Lower lobe of right lung (tissue), 2 donors: ENCODE measurements at regions not wholly inside any gene's neighbourhood (a gene's known extent, or its start where the extent isn't known, plus 50 kb on each side); places are given as distances from the start of the nearest gene placed in this dataset.

Experiments used
- ATAC-seq, 2 donors: fragments of 200-7000 bp; cut with Tn5 transposase; one replicate each; pipeline ENCODE4 v1.9.1; 2020 to 2022; ENCODE audit warnings: mild to moderate bottlenecking in 2 of 2, moderate library complexity in 2 of 2
- DNase-seq: peaks from one replicate; pipeline ENCODE4 v3.0.0-alpha.2; 2020
- H3K27ac ChIP-seq: fragments of 200-600 bp; one replicate; pipeline ENCODE4 v1.8.0; 2022
- H3K27me3 ChIP-seq: fragments of 200-600 bp; one replicate; pipeline ENCODE4 v1.8.0; 2022; ENCODE audit warnings: low read depth
- H3K36me3 ChIP-seq: fragments of 200-600 bp; one replicate; pipeline ENCODE4 v1.8.0; 2022; ENCODE audit warnings: mild to moderate bottlenecking
- H3K4me1 ChIP-seq: fragments of 200-600 bp; one replicate; pipeline ENCODE4 v1.8.0; 2022
- H3K4me3 ChIP-seq: fragments of 200-600 bp; one replicate; pipeline ENCODE4 v1.8.0; 2022; ENCODE audit warnings: mild to moderate bottlenecking
- H3K9me3 ChIP-seq: fragments of 200-600 bp; one replicate; pipeline ENCODE4 v1.8.0; 2022
- CTCF ChIP-seq: fragments of 200-600 bp; IDR thresholded peaks from one replicate; pipeline ENCODE4 v1.8.0; 2022; ENCODE audit warnings: antibody characterized with exemption, mild to moderate bottlenecking
- intact Hi-C: fragments of 100-400 bp; cut with DNase I; formaldehyde crosslinking; loops from one replicate; pipeline ENCODE4 v1.11.0; 2022
- donor health status: DM: no; HTN: yes; CAD: no; lungs with severe emphysema.

- Histone ChIP-seq H3K4me1 (no peaks in the 10 kb centered on the region), H3K27me3 (no peaks in the 10 kb centered on the region), H3K36me3 (no peaks in the 10 kb centered on the region), H3K4me3 (peak overlapping the region; percentile 40), H3K27ac (no peak overlapping the region), H3K9me3 (no peaks in the 10 kb centered on the region)
- intact Hi-C loops, result no loop called here
- peak; percentile 90 for TF ChIP-seq CTCF
- peak; percentile 51 for DNase-seq
- peak; percentile 90 to 91 for ATAC-seq
Measured at GRCh38 chr5:117454716-117455212, 880.1 kb upstream of the SEMA6A start.

GRCh38 chr5:117436846-117437245, 862.2 kb upstream of the SEMA6A start:
- intact Hi-C loops, result no loop called here
- ATAC-seq (no peak), DNase-seq (no peak)
- Histone ChIP-seq H3K36me3 (no peaks in the 10 kb centered on the region), H3K4me3 (no peak overlapping the region), H3K27ac (no peak overlapping the region), H3K9me3 (no peaks in the 10 kb centered on the region), H3K27me3 (no peaks in the 10 kb centered on the region), H3K4me1 (no peaks in the 10 kb centered on the region)
- TF ChIP-seq CTCF, result no peak

GRCh38 chr5:117435203-117435602, 860.6 kb upstream of the SEMA6A start:
- Histone ChIP-seq H3K27ac (no peak overlapping the region), H3K4me1 (no peaks in the 10 kb centered on the region), H3K36me3 (no peaks in the 10 kb centered on the region), H3K27me3 (no peaks in the 10 kb centered on the region), H3K9me3 (no peaks in the 10 kb centered on the region), H3K4me3 (no peak overlapping the region)
- intact Hi-C loops, result no loop called here
- DNase-seq (no peak), ATAC-seq (no peak)
- no peak for TF ChIP-seq CTCF

- intact Hi-C loops, result no loop called here
- Histone ChIP-seq H3K9me3 (no peaks in the 10 kb centered on the region), H3K36me3 (no peaks in the 10 kb centered on the region), H3K4me3 (no peak overlapping the region), H3K27me3 (no peaks in the 10 kb centered on the region), H3K4me1 (no peaks in the 10 kb centered on the region), H3K27ac (no peak overlapping the region)
- ATAC-seq (no peak), DNase-seq (no peak)
- TF ChIP-seq CTCF, result no peak
Measured at GRCh38 chr5:117434254-117434653, 859.6 kb upstream of the SEMA6A start.

GRCh38 chr5:117433818-117434217, 859.2 kb upstream of the SEMA6A start:
- no peak overlapping the region for H3K27ac ChIP-seq
- H3K4me1 ChIP-seq, result no peaks in the 10 kb centered on the region
- TF ChIP-seq CTCF, result no peak
- no peaks in the 10 kb centered on the region for H3K9me3 ChIP-seq
- no peak for ATAC-seq
- intact Hi-C loops, result no loop called here
- H3K4me3 ChIP-seq, result no peak overlapping the region
- no peaks in the 10 kb centered on the region for H3K27me3 ChIP-seq
- no peaks in the 10 kb centered on the region for H3K36me3 ChIP-seq
- DNase-seq, result no peak

- DNase-seq (no peak), ATAC-seq (no peak)
- Histone ChIP-seq H3K4me1 (no peaks in the 10 kb centered on the region), H3K4me3 (no peak overlapping the region), H3K27me3 (no peaks in the 10 kb centered on the region), H3K27ac (no peak overlapping the region), H3K36me3 (no peaks in the 10 kb centered on the region), H3K9me3 (no peaks in the 10 kb centered on the region)
- TF ChIP-seq CTCF, result no peak
- intact Hi-C loops, result no loop called here
Measured at GRCh38 chr5:117431091-117431490, 856.5 kb upstream of the SEMA6A start.
